Retinal pigment epithelial cell (primary cell): ENCODE measurements at regions not wholly inside any gene's neighbourhood (a gene's known extent, or its start where the extent isn't known, plus 50 kb on each side); places are given as distances from the start of the nearest gene placed in this dataset.
"Not testable (repeated sequence)": the region's sequence is repeated elsewhere in the genome, so short reads cannot be mapped to it uniquely, and the experiment has no call there.

ENCODE experiments used
- DNase-seq: peaks from one replicate; pipeline ENCODE4 v3.0.0-alpha.2; 2010; ENCODE audit warnings: low read depth
- H3K4me3 ChIP-seq: 2 replicates; pipeline ENCODE4 v1.5.1; 2011; ENCODE audit warnings: mild to moderate bottlenecking, low read length, control low read depth, moderate library complexity
- CTCF ChIP-seq: conservative IDR thresholded peaks from 2 replicates; pipeline ENCODE4 v1.5.1; 2011; ENCODE audit warnings: low read depth, low read length, control low read depth, inconsistent platforms

GRCh38 chr4:164601653-164602052, 152.3 kb upstream of the SMIM31 start:
- no peak for DNase-seq
- no peak for TF ChIP-seq CTCF
- H3K4me3 ChIP-seq, result no peak overlapping the region

GRCh38 chr4:164605791-164606190, 148.1 kb upstream of the SMIM31 start:
- H3K4me3 ChIP-seq, DNase-seq: not testable (repeated sequence)

GRCh38 chr4:164606478-164606877, 147.5 kb upstream of the SMIM31 start:
- DNase-seq, result no peak
- no peak for TF ChIP-seq CTCF

GRCh38 chr4:164613256-164613655, 140.7 kb upstream of the SMIM31 start:
- TF ChIP-seq CTCF, result no peak
- no peak overlapping the region for H3K4me3 ChIP-seq
- DNase-seq, result no peak

More at GRCh38 chr4:164606478-164606877, 147.5 kb upstream of the SMIM31 start:
- no peak overlapping the region for H3K4me3 ChIP-seq

- peak; percentile 10 for DNase-seq
- no peak for TF ChIP-seq CTCF
- H3K4me3 ChIP-seq, result no peak overlapping the region
Observed at GRCh38 chr4:164613792-164614191, 140.1 kb upstream of the SMIM31 start.

GRCh38 chr4:164614329-164614728, 139.6 kb upstream of the SMIM31 start:
- no peak overlapping the region for H3K4me3 ChIP-seq
- TF ChIP-seq CTCF, result no peak
- no peak for DNase-seq

- TF ChIP-seq CTCF, result no peak
- DNase-seq, result no peak
- H3K4me3 ChIP-seq, result no peak overlapping the region
Observed at GRCh38 chr4:164614999-164615398, 138.9 kb upstream of the SMIM31 start.

- no peak for DNase-seq
- TF ChIP-seq CTCF, result no peak
Observed at GRCh38 chr4:164615964-164616363, 138.0 kb upstream of the SMIM31 start.

More at GRCh38 chr4:164615964-164616363, 138.0 kb upstream of the SMIM31 start:
- no peak overlapping the region for H3K4me3 ChIP-seq
